ENCODE measurements at regions not wholly inside any gene's neighbourhood (a gene's known extent, or its start where the extent isn't known, plus 50 kb on each side); places are given as distances from the start of the nearest gene placed in this dataset.

- no peaks in the 10 kb centered on the region for H3K36me3 ChIP-seq (ENCODE audit: control insufficient read depth, insufficient read depth, low read length)
- intact Hi-C loops (cut with micrococcal nuclease; ENCODE audit: unreplicated experiment) (loop anchor here (10.0 kb wide), 1 partner anchor 61 kb away; no protein-coding TSS in a partner anchor), in situ Hi-C loops (cut with HindIII; ENCODE audit: low pct_unique_long_range_greater_than_20kb, low sequenced_read_pairs) (no loop called here)
- H3K27me3 ChIP-seq (ENCODE audit: control insufficient read depth, insufficient read depth, low read length), result no peaks in the 10 kb centered on the region
- CTCF ChIA-PET, result no interaction called here
- no peak for ATAC-seq
- no peak for TF ChIP-seq POLR2AphosphoS5 (IDR thresholded peaks at IDR 0.05; ENCODE audit: low read depth, low read length)
- TF ChIP-seq CTCF (IDR thresholded peaks at IDR 0.05), result no peak
- TF ChIP-seq, protein P1, sequence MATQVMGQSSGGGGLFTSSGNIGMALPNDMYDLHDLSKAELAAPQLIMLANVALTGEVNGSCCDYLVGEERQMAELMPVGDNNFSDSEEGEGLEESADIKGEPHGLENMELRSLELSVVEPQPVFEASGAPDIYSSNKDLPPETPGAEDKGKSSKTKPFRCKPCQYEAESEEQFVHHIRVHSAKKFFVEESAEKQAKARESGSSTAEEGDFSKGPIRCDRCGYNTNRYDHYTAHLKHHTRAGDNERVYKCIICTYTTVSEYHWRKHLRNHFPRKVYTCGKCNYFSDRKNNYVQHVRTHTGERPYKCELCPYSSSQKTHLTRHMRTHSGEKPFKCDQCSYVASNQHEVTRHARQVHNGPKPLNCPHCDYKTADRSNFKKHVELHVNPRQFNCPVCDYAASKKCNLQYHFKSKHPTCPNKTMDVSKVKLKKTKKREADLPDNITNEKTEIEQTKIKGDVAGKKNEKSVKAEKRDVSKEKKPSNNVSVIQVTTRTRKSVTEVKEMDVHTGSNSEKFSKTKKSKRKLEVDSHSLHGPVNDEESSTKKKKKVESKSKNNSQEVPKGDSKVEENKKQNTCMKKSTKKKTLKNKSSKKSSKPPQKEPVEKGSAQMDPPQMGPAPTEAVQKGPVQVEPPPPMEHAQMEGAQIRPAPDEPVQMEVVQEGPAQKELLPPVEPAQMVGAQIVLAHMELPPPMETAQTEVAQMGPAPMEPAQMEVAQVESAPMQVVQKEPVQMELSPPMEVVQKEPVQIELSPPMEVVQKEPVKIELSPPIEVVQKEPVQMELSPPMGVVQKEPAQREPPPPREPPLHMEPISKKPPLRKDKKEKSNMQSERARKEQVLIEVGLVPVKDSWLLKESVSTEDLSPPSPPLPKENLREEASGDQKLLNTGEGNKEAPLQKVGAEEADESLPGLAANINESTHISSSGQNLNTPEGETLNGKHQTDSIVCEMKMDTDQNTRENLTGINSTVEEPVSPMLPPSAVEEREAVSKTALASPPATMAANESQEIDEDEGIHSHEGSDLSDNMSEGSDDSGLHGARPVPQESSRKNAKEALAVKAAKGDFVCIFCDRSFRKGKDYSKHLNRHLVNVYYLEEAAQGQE (IDR thresholded peaks at IDR 0.05; ENCODE audit: insufficient read depth in 1 of 2, low read depth in 2 of 2, low read length in 1 of 2), result no peak
- no peak for TF ChIP-seq SIN3A (IDR thresholded peaks at IDR 0.05; ENCODE audit: borderline replicate concordance, insufficient read depth, low read depth, low read length)
- no peak for TF ChIP-seq TCF7L2 (IDR thresholded peaks at IDR 0.05; ENCODE audit: low read depth, low read length)
- H3K4me3 ChIP-seq (ENCODE audit: low read depth in 2 of 2, low read length in 2 of 2), result no peak overlapping the region
- no peaks in the 10 kb centered on the region for H3K4me1 ChIP-seq (ENCODE audit: control insufficient read depth, insufficient read depth, low read length)
- DNase-seq (ENCODE audit: low read depth, low spot score), result no peak
- no peaks in the 10 kb centered on the region for H3K9me3 ChIP-seq (ENCODE audit: control insufficient read depth, insufficient read depth, low read depth, low read length)
- H3K27ac ChIP-seq (ENCODE audit: low read length), result no peak overlapping the region
- no TSS peak for BruUV-seq (replicated peaks)
- POLR2A ChIA-PET, result no interaction called here
These were observed 224.6 kb upstream of the PLPPR1 start for GRCh38 chr9:100803956-100804355.

GRCh38 chr9:100811643-100812042, 216.9 kb upstream of the PLPPR1 start:
- in situ Hi-C loops (cut with HindIII; ENCODE audit: low pct_unique_long_range_greater_than_20kb, low sequenced_read_pairs), result no loop called here
- ChIA-PET CTCF (no interaction called here), POLR2A (no interaction called here)
- Histone ChIP-seq H3K9me3 (ENCODE audit: control insufficient read depth, insufficient read depth, low read depth, low read length) (no peaks in the 10 kb centered on the region), H3K36me3 (ENCODE audit: control insufficient read depth, insufficient read depth, low read length) (no peaks in the 10 kb centered on the region), H3K4me1 (ENCODE audit: control insufficient read depth, insufficient read depth, low read length) (no peaks in the 10 kb centered on the region), H3K27me3 (ENCODE audit: control insufficient read depth, insufficient read depth, low read length) (no peaks in the 10 kb centered on the region), H3K27ac (ENCODE audit: low read length) (no peak overlapping the region), H3K4me3 (ENCODE audit: low read depth in 2 of 2, low read length in 2 of 2) (no peak overlapping the region)
- DNase-seq (ENCODE audit: low read depth, low spot score), result no peak
- no peak for ATAC-seq
- BruUV-seq (replicated peaks), result no TSS peak
- TF ChIP-seq CTCF (IDR thresholded peaks at IDR 0.05), result no peak
- TF ChIP-seq, protein P1 (IDR thresholded peaks at IDR 0.05; ENCODE audit: insufficient read depth in 1 of 2, low read depth in 2 of 2, low read length in 1 of 2), result no peak
- TF ChIP-seq POLR2AphosphoS5 (IDR thresholded peaks at IDR 0.05; ENCODE audit: low read depth, low read length), result no peak
- TF ChIP-seq SIN3A (IDR thresholded peaks at IDR 0.05; ENCODE audit: borderline replicate concordance, insufficient read depth, low read depth, low read length), result no peak
- intact Hi-C loops (cut with micrococcal nuclease; ENCODE audit: unreplicated experiment), result no loop called here

Data from Panc1 (cell line).